ENCODE measurements at regions not wholly inside any gene's neighbourhood (a gene's known extent, or its start where the extent isn't known, plus 50 kb on each side); places are given as distances from the start of the nearest gene placed in this dataset.

DNA sequence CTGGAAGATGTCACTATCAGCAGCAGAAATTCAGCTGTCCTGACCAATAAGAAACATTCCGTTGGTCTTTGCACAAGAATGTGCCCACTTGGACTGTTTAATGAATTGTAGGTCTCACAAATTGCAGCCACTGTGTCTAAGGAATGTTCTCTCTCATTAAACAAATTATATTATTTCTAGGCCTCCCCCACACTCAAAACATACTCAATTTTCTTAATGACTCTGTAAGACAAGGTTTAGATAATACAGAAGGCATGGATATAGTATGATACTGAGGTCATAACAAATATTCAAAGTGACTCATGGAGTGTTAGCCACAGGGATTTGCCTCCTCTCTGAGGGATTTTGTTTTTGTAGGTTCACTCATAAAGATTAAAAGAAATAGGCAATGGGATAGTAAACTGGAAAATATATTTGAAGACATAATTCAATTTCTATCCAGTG lies 197.5 kb downstream of the PTN start:
- no peak overlapping the region for H2AFZ ChIP-seq (ENCODE audit: low read depth, low read length)
- H3K27me3 ChIP-seq (ENCODE audit: control insufficient read depth in 2 of 2, insufficient read depth in 2 of 2, low read length in 2 of 2) = no peaks in the 10 kb centered on the region
- no peaks in the 10 kb centered on the region for H3K36me3 ChIP-seq (ENCODE audit: control insufficient read depth in 2 of 2, extremely low read depth in 1 of 2, insufficient read depth in 2 of 2, low read length in 2 of 2)
- POLR2A ChIA-PET = interaction anchor here (0.6 kb wide), 1 partner anchor 1631 kb away, joined by 6 read pairs; no protein-coding TSS in a partner anchor
- DNase-seq (ENCODE audit: low read depth, low spot score) (no peak), FAIRE-seq (no peak)
- no peak overlapping the region for H3K4me2 ChIP-seq (ENCODE audit: insufficient read depth, low read length)
- dilution Hi-C loops (cut with MboI; ENCODE audit: extremely low pct_ligation_motif_present, low sequenced_read_pairs) = no loop called here
- H3K4me1 ChIP-seq (ENCODE audit: control insufficient read depth, extremely low read depth, insufficient read depth, low read length) = no peaks in the 10 kb centered on the region
- no peaks in the 10 kb centered on the region for H4K20me1 ChIP-seq (replicated peaks; ENCODE audit: control insufficient read depth, extremely low read depth, insufficient read depth, low read length)
- H3K9me3 ChIP-seq (replicated peaks; ENCODE audit: control insufficient read depth, insufficient read depth, low read length) = no peaks in the 10 kb centered on the region
- no peak overlapping the region for H3K4me3 ChIP-seq (replicated peaks in 1 of 3; ENCODE audit: insufficient read depth in 1 of 3, low read depth in 1 of 3, low read length in 3 of 3)
- intact Hi-C loops (cut with micrococcal nuclease) = no loop called here
- H3K9me1 ChIP-seq (replicated peaks; ENCODE audit: control insufficient read depth, extremely low read depth, insufficient read depth, low read length) = no peaks in the 10 kb centered on the region
- H3K9ac ChIP-seq (replicated peaks; ENCODE audit: extremely low read depth, insufficient read depth, low read length) = no peak overlapping the region
- no TSS peak for BruUV-seq (replicated peaks)
- no peak overlapping the region for H3K27ac ChIP-seq (ENCODE audit: insufficient read depth, low read depth, low read length)
- no peak for TF ChIP-seq POLR2A (IDR thresholded peaks at IDR 0.05; ENCODE audit: low read depth, low read length)
- no peak for TF ChIP-seq POLR2AphosphoS5 (IDR thresholded peaks at IDR 0.05; ENCODE audit: insufficient read depth, low read depth, low read length)
- no peak for TF ChIP-seq GATA2 (IDR thresholded peaks at IDR 0.05; ENCODE audit: insufficient read depth, insufficient read length, low read depth, low read length)
- no peak for TF ChIP-seq EZH2 (IDR thresholded peaks at IDR 0.05; ENCODE audit: borderline replicate concordance, low read depth, low read length, severe bottlenecking)
- no peak for TF ChIP-seq MYC (IDR thresholded peaks at IDR 0.05; ENCODE audit: low read depth, low read length)
- TF ChIP-seq, protein P1, sequence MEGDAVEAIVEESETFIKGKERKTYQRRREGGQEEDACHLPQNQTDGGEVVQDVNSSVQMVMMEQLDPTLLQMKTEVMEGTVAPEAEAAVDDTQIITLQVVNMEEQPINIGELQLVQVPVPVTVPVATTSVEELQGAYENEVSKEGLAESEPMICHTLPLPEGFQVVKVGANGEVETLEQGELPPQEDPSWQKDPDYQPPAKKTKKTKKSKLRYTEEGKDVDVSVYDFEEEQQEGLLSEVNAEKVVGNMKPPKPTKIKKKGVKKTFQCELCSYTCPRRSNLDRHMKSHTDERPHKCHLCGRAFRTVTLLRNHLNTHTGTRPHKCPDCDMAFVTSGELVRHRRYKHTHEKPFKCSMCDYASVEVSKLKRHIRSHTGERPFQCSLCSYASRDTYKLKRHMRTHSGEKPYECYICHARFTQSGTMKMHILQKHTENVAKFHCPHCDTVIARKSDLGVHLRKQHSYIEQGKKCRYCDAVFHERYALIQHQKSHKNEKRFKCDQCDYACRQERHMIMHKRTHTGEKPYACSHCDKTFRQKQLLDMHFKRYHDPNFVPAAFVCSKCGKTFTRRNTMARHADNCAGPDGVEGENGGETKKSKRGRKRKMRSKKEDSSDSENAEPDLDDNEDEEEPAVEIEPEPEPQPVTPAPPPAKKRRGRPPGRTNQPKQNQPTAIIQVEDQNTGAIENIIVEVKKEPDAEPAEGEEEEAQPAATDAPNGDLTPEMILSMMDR (IDR thresholded peaks at IDR 0.05; ENCODE audit: extremely low read depth in 1 of 2, insufficient read depth in 1 of 2, low read depth in 1 of 2, low read length in 2 of 2) = no peak
- TF ChIP-seq, protein P2, sequence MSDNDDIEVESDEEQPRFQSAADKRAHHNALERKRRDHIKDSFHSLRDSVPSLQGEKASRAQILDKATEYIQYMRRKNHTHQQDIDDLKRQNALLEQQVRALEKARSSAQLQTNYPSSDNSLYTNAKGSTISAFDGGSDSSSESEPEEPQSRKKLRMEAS (IDR thresholded peaks at IDR 0.05; ENCODE audit: insufficient read depth, insufficient read length) = no peak
- TF ChIP-seq JUN (IDR thresholded peaks at IDR 0.05; ENCODE audit: borderline replicate concordance, insufficient read depth, insufficient read length, low read depth) = no peak
- no peak for TF ChIP-seq FOS (IDR thresholded peaks at IDR 0.05; ENCODE audit: borderline replicate concordance, insufficient read depth, low read length)
- no peaks in the 10 kb centered on the region for H3K79me2 ChIP-seq (ENCODE audit: control insufficient read depth, insufficient read depth, low read length)
- CTCF ChIA-PET = no interaction called here
